Heart right ventricle (tissue), 16 donors: ENCODE measurements at regions not wholly inside any gene's neighbourhood (a gene's known extent, or its start where the extent isn't known, plus 50 kb on each side); places are given as distances from the start of the nearest gene placed in this dataset.

Source experiments
- ATAC-seq, 8 donors: fragments of 200-7000 bp; cut with Tn5 transposase; one replicate each; pipeline ENCODE4 v1.9.1; 2020; ENCODE audit warnings: mild to moderate bottlenecking in 8 of 8, moderate library complexity in 8 of 8, moderate number of reproducible peaks in 1 of 8
- DNase-seq, 2 donors: peaks; one replicate each; pipeline ENCODE4 v3.0.0-alpha.2; 2020
- H3K27ac ChIP-seq, 10 donors: fragments of 200-600 bp; sonication (generic) in 2 of 10; one replicate each; pipeline versions ENCODE4 v1.5.0 to v1.8.0; 2020 to 2022; ENCODE audit warnings: mild to moderate bottlenecking in 3 of 10
- H3K27me3 ChIP-seq, 7 donors: fragments of 200-600 bp; one replicate each; pipeline ENCODE4 v1.8.0; 2021 to 2022; ENCODE audit warnings: mild to moderate bottlenecking in 2 of 7
- H3K36me3 ChIP-seq, 9 donors: fragments of 200-600 bp; sonication (generic) in 1 of 9; one replicate each; pipeline versions ENCODE4 v1.5.0 to v1.8.0; 2020 to 2022; ENCODE audit warnings: mild to moderate bottlenecking in 2 of 9
- H3K4me1 ChIP-seq, 9 donors: fragments of 200-600 bp; sonication (generic) in 1 of 9; one replicate each; pipeline versions ENCODE4 v1.5.0 to v1.8.0; 2020 to 2022; ENCODE audit warnings: mild to moderate bottlenecking in 4 of 9
- H3K4me3 ChIP-seq, 10 donors: fragments of 200-600 bp; sonication (generic) in 2 of 10; one replicate each; pipeline versions ENCODE4 v1.5.0 to v1.8.0; 2020 to 2022; ENCODE audit warnings: mild to moderate bottlenecking in 7 of 10, moderate library complexity in 2 of 10
- H3K9me3 ChIP-seq, 11 donors: fragments of 200-600 bp in 10 of 11; sonication (generic) in 2 of 11; one replicate each; pipeline versions ENCODE4 v1.5.0 to v1.8.0; 2013 to 2022; ENCODE audit warnings: mild to moderate bottlenecking in 2 of 11, control low read depth in 1 of 11, moderate library complexity in 1 of 11
- CTCF ChIP-seq, 9 donors: fragments of 200-600 bp; sonication (generic) in 2 of 9; IDR thresholded peaks; one replicate each; pipeline versions ENCODE4 v1.5.0 to v1.8.0; 2021 to 2022; ENCODE audit warnings: antibody characterized with exemption in 9 of 9, mild to moderate bottlenecking in 5 of 9, moderate library complexity in 1 of 9
- WGBS, 2 donors: extraction: QIAGEN DNeasy Blood & Tissue Kit; methylation state at CpG; one replicate each; pipeline ENCODE4 v1.1.7; 2013; ENCODE audit warnings: inconsistent platforms in 1 of 2; 5-methylcytosine and 5-hydroxymethylcytosine counted together
- intact Hi-C, 10 donors: fragments of 100-400 bp; cut with DNase I; formaldehyde crosslinking; loops; one replicate each; pipeline versions ENCODE4 v1.11.1 to v1.14.2; 2022
- donor health status: Arrhythmogenic right ventricular cardiomyopathy.
- donor health status: ischemic (EF 13 %, LVEDD 7.1; RV severe dilation, severe dysfunction).
- donor health status: healthy with polysubstance abuse.
- donor health status: DM: no; HTN: yes; CAD: no.
- donor health status: DM: no; HTN: no; CAD: no.
- donor health status: ischemic (EF 25% LVEDD 6.9; RV normal size, moderate dysfunction).
- donor health status: ischemic (EF 25% LVEDD 5.7; RV mildly dilated, moderate dysfunction).
- donor health status: healthy.
- donor health status: DM: yes; HTN: yes; CAD: no.
- donor health status: Ischemic cardiomyopathy.
- donor health status: ischemic (EF 35%, LVEDD 5.7; RV mildly dilated, moderate dysfunction).
- donor health status: nonischemic (EF 11% LVEDD 7.7; RV severe dilation, severe dysfunction).
- donor health status: DM: yes; HTN: yes; CAD: no.
- donor health status: PGD.
- donor health status: ischemic (EF 29% LVEDD 5.4; RV normal size, mild dysfunction).
- donor health status: nonischemic (EF 23%, LVEDD 6.1; RV moderate dilation, normal function).

GRCh38 chr3:15155840-15156360 is 50.1 kb upstream of the CAPN7 start:
- H3K27me3 ChIP-seq, result peaks cover 0 to 58% (median 34%) of the 10 kb centered on the region in 7 donors
- H3K4me3 ChIP-seq, result no peak overlapping the region
- ATAC-seq (no peak), DNase-seq (no peak)
- H3K9me3 ChIP-seq, result peaks cover 0 to 5% (median 0%) of the 10 kb centered on the region in 11 donors
- no peak for TF ChIP-seq CTCF (IDR thresholded peaks at IDR 0.05)
- 69 to 78% methylated on average over 4 of the region's 4 CpGs for WGBS, 2 donors
- no peaks in the 10 kb centered on the region for H3K36me3 ChIP-seq
- intact Hi-C loops, result no loop called here
- H3K27ac ChIP-seq, result no peak overlapping the region
- peaks cover 0 to 3% (median 0%) of the 10 kb centered on the region in 9 donors for H3K4me1 ChIP-seq
